HL-60 (cell line): ENCODE measurements at regions not wholly inside any gene's neighbourhood (a gene's known extent, or its start where the extent isn't known, plus 50 kb on each side); places are given as distances from the start of the nearest gene placed in this dataset.

Source experiments
- DNase-seq, 2 experiments: peaks; one replicate each; pipeline ENCODE4 v3.0.0-alpha.2; 2010 to 2020; ENCODE audit warnings: low read depth in 1 of 2, low spot score in 1 of 2
- H3K27ac ChIP-seq: fragments of 250-450 bp; sonication (Bioruptor Pico); replicated peaks from 2 replicates; pipeline ENCODE4 v1.5.1; 2020; ENCODE audit warnings: mild to moderate bottlenecking, moderate library complexity
- H3K27me3 ChIP-seq: fragments of 250-450 bp; sonication (Bioruptor Pico); 2 replicates; pipeline ENCODE4 v1.5.1; 2021; ENCODE audit warnings: mild to moderate bottlenecking, moderate library complexity; ENCODE audit not compliant: insufficient read depth, poor library complexity, severe bottlenecking
- H3K4me3 ChIP-seq: replicated peaks from 2 replicates; pipeline ENCODE4 v1.5.1; 2011; ENCODE audit warnings: mild to moderate bottlenecking, control low read depth, low read length; ENCODE audit not compliant: insufficient read depth
- CTCF ChIP-seq: IDR thresholded peaks from one replicate; pipeline ENCODE4 v1.5.1; 2011; ENCODE audit warnings: low read length, control low read depth, inconsistent platforms; ENCODE audit not compliant: insufficient read depth
- GABPA ChIP-seq: IDR thresholded peaks from 2 replicates; pipeline ENCODE4 v1.6.1; 2012; ENCODE audit warnings: low read depth
- POLR2AphosphoS5 ChIP-seq: IDR thresholded peaks from 2 replicates; pipeline ENCODE4 v1.6.1; 2012; ENCODE audit warnings: low read depth
- REST ChIP-seq: IDR thresholded peaks from 2 replicates; pipeline ENCODE4 v1.6.1; 2012; ENCODE audit warnings: low read depth; ENCODE audit not compliant: insufficient replicate concordance
- SPI1 ChIP-seq: IDR thresholded peaks from 2 replicates; pipeline ENCODE4 v1.6.1; 2012; ENCODE audit warnings: low read depth, mild to moderate bottlenecking, borderline replicate concordance

- Histone ChIP-seq H3K27me3 (no peaks in the 10 kb centered on the region), H3K27ac (no peak overlapping the region), H3K4me3 (no peak overlapping the region)
- no peak for DNase-seq
- no peak for TF ChIP-seq SPI1
- TF ChIP-seq GABPA: no peak
- no peak for TF ChIP-seq CTCF
- TF ChIP-seq POLR2AphosphoS5: no peak
- no peak for TF ChIP-seq REST
These were observed 363.9 kb upstream of the TMEFF2 start for GRCh38 chr2:192558637-192559036.

GRCh38 chr2:192555740-192556139 is 361.0 kb upstream of the TMEFF2 start:
- Histone ChIP-seq H3K27ac (no peak overlapping the region), H3K4me3 (no peak overlapping the region), H3K27me3 (no peaks in the 10 kb centered on the region)
- TF ChIP-seq GABPA (no peak), CTCF (no peak), REST (no peak), POLR2AphosphoS5 (no peak), SPI1 (no peak)
- no peak for DNase-seq

GRCh38 chr2:192551760-192552159 is 357.0 kb upstream of the TMEFF2 start:
- no peak for TF ChIP-seq REST
- TF ChIP-seq CTCF: no peak
- no peak for TF ChIP-seq SPI1
- TF ChIP-seq POLR2AphosphoS5: no peak
- no peak for TF ChIP-seq GABPA
- no peak for DNase-seq
- no peaks in the 10 kb centered on the region for H3K27me3 ChIP-seq

More at GRCh38 chr2:192551760-192552159, 357.0 kb upstream of the TMEFF2 start:
- H3K4me3 ChIP-seq: no peak overlapping the region
- H3K27ac ChIP-seq: no peak overlapping the region
